C4-2B (cell line): ENCODE measurements at regions not wholly inside any gene's neighbourhood (a gene's known extent, or its start where the extent isn't known, plus 50 kb on each side); places are given as distances from the start of the nearest gene placed in this dataset.

Experiments used
- CTCF ChIP-seq: fragments of 450-650 bp; conservative IDR thresholded peaks from 2 replicates; pipeline ENCODE4 v1.5.1; 2017; ENCODE audit warnings: mild to moderate bottlenecking
- ZFX ChIP-seq: fragments of 450-650 bp; IDR thresholded peaks from 2 replicates; pipeline ENCODE4 v1.6.1; 2017

DNA sequence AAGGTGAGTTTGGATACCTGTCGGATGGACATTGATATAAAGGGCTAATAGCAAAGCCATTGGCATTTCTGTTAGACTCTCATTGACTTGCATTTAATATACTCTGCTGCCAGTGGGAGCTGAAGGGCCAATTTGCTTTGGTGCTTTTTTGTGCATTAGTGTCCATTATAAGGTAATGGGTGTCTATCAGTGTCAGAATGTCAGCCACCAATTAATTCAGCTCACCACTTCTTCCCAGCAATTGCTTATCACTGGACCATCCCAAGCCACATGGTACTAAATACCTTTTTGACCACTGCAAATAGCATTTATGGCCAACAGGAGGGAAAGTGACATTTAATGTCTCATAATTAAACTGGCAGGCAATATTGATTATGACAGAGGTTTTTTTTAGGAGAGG is 317.8 kb downstream of the TEX29 start:
- no peak for TF ChIP-seq CTCF
- TF ChIP-seq ZFX: no peak
